Fibroblast of lung (primary cell): ENCODE measurements at regions not wholly inside any gene's neighbourhood (a gene's known extent, or its start where the extent isn't known, plus 50 kb on each side); places are given as distances from the start of the nearest gene placed in this dataset.

ENCODE experiments used
- EZH2 ChIP-seq: IDR thresholded peaks from 2 replicates; pipeline ENCODE4 v1.5.1; 2012; ENCODE audit warnings: low read length, control low read depth, mild to moderate bottlenecking; ENCODE audit errors: missing control alignments
- TF ChIP-seq, protein P1 (sequence below), 2 donors: IDR thresholded peaks in 1 of 2; conservative IDR thresholded peaks in 1 of 2; 1 replicate in 1 of 2; 2 replicates in 1 of 2; pipeline ENCODE4 v1.5.1; 2011 to 2012; ENCODE audit warnings: low read length in 2 of 2, control low read depth in 1 of 2, inconsistent platforms in 1 of 2, low read depth in 1 of 2, mild to moderate bottlenecking in 1 of 2

DNA sequence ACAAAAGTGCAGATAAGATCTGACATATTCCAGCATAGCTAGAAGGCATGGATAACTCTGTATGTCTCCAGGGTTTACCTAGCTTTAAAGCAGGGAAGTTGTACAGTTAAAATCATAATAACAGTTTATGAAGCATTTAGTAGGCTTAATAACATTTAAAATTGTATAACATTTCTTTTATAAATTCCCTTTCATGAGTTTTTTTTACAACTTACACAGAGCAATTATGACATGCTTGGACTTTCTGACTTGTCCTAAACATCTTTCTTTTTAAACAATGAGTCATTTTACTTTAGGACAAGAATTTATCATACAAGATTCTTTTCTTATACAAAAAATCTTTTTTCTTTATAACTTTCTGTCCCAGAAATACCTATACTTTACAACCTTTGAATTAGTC is 408.5 kb upstream of the NEGR1 start:
- TF ChIP-seq, protein P1, sequence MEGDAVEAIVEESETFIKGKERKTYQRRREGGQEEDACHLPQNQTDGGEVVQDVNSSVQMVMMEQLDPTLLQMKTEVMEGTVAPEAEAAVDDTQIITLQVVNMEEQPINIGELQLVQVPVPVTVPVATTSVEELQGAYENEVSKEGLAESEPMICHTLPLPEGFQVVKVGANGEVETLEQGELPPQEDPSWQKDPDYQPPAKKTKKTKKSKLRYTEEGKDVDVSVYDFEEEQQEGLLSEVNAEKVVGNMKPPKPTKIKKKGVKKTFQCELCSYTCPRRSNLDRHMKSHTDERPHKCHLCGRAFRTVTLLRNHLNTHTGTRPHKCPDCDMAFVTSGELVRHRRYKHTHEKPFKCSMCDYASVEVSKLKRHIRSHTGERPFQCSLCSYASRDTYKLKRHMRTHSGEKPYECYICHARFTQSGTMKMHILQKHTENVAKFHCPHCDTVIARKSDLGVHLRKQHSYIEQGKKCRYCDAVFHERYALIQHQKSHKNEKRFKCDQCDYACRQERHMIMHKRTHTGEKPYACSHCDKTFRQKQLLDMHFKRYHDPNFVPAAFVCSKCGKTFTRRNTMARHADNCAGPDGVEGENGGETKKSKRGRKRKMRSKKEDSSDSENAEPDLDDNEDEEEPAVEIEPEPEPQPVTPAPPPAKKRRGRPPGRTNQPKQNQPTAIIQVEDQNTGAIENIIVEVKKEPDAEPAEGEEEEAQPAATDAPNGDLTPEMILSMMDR (conservative IDR thresholded peaks at IDR 0.05 in 1 of 2, IDR thresholded peaks at IDR 0.05 in 1 of 2; ENCODE audit: low read depth in 1 of 2, low read length in 2 of 2): no peak
- no peak for TF ChIP-seq EZH2
